AG08395 (cell line): ENCODE measurements at regions not wholly inside any gene's neighbourhood (a gene's known extent, or its start where the extent isn't known, plus 50 kb on each side); places are given as distances from the start of the nearest gene placed in this dataset.

Source experiments
- DNase-seq: peaks from one replicate; pipeline ENCODE4 v3.0.0; 2012; ENCODE audit warnings: mixed read lengths, low spot score

DNA sequence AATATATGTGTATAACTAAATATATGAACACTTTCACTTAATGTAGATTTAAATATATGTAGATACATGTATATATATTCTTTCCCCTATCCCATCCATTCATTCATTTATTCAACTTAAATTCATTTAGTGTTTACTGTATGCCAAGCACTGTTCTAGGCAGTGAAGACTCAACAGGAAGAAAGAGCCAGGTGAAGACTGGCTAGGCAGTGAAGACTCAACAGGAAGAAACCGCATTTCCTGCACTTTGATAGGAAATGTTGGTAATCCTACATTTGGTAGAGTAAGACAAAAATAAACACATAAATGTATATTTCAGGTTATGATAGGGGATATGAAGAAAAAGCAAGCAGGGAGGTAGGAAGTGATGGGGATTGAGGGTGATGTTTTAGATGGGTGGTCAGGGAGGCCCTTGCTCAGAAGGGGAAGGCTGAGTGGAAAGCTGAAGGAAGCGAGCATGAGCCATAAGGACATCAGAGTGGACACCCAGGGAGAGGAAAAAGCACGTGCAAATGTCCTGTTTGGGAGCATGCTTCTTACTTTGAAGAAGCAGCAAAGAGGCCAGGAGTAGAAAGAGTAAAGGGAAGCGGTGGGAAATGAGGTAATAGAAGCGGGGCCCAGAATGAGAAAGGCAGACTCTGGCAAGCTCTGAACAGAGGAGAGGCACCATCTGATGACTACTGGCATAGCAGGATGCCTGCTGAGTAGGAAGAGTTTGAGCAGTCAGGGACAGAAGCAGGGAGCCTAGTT is 227.8 kb upstream of the MAP3K1 start:
- DNase-seq: no peak

DNA sequence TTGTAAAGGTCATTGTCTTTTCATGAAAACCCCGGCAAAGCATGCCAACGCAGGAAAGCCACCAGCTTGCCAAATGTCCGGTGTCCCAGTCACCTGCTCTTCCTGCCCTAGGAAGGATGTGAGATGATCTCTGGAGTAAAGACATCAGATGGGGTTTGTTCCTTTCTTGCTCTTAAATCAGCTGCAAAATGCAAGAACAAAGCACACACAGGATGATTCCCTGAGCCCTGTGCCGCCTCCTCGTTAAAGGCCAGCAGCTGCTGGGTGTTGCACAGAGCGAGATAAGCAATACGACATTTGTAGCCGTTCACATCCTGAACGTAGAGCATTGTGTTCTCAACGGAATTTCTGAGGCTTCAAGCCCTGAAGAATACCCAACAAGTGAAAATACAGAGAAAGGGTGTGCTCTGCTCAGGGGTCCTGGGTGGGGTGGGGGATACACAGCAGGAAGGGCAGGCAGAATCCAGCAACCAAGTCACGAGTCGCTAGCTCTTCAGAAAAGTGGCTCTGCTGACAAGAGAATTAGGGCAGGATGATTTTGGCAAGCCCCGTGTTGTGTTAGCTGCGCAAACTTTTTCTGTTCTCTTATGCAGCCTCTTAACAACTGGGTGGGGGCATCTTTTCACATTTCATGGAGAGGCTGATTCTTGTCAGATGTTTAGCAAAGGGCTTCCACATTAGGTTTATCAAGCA is 229.2 kb upstream of the MAP3K1 start:
- DNase-seq: no peak

DNA sequence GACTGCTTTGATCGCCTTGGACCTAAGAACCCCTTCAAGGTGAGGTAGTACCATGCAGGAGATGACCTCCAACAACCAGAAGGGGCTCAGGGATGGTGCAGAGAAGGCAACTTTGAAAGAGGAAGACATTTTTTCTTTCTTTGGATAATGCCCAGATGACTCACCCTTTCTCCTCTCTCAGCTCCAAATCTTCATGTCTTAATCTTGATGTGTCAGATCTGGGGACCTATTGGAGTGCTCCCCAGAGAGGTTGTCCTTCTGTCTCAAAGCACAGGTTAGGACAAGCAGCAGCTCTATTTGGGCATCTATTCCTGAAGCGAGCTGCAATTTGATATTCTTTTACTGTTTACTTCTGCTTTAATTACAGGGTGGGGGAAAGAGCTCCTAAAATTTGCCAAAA is 229.9 kb upstream of the MAP3K1 start:
- peak; percentile 50 for DNase-seq

DNA sequence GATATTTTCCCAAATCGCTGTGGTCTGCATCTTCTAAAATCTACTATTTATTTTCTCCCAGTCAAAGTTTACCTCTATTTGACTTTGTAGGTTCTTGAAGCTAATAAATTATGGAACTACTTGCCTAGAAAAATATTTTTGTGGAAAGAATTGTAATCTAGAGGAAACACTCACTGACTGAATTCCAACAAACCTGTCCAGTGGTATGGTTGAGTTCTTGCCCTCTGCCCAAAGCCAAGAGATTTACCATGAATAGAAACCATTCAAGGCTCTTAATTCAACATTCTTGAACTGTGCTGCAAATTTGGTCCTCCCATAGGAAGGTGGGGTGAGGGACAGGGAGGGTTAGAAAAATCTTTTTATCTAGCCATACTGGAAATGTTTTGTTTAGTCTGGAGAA is 233.9 kb upstream of the MAP3K1 start:
- DNase-seq: no peak

DNA sequence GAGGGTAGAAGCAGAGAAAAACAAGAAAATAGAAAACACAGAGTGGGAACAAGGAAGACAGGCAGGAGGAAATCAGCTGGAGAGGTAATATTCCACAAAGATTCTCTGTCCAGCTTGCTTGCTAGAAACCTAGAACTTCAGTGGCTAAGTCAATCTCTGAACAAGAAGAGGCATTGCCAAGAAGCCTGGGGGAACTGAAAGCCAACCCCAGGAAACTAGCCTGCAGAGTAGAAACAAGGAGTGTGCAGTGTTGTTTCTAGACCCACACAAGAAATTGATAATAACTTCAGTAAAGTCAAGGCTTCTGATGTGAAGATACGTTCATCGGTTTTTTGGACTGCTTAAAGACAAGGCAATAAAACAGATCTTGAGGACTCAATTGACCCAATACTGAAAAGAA is 234.5 kb upstream of the MAP3K1 start:
- DNase-seq: no peak

DNA sequence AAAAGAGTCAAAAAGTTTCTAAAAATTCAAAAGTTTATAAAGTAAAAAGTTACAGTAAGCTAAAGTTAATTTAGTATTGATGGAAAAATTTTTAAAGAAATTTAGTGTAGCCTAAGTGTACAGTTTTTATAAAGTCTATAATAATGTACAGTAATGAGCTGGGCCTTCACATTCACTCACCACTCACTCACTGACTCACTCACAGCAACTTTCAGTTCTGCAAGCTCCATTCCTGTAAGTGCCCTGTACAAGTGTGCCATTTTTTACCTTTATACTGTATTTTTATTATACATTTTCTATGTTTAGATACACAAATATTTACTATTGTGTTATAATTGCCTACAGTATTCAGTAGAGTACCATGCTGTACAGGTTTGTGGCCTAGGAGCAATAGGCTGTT is 239.5 kb upstream of the MAP3K1 start:
- DNase-seq: no peak

DNA sequence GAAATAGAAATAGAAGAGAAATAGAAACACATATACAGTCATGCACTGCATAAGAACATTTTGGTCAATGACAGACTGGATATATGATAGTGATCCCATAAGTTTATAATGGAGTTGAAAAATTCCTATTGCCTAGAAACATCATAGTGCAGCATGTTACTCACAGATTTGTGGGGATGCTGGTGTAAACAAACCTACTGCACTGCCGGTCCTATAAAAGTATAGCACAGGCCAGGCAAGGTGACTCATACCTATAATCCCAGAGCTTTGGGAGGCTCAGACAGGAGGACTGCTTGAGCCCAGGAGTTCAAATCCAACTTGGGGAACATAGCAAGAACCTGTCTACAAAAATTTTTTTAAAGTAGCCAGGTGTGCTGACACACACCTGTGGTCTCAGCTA is 240.6 kb upstream of the MAP3K1 start:
- DNase-seq: no peak

DNA sequence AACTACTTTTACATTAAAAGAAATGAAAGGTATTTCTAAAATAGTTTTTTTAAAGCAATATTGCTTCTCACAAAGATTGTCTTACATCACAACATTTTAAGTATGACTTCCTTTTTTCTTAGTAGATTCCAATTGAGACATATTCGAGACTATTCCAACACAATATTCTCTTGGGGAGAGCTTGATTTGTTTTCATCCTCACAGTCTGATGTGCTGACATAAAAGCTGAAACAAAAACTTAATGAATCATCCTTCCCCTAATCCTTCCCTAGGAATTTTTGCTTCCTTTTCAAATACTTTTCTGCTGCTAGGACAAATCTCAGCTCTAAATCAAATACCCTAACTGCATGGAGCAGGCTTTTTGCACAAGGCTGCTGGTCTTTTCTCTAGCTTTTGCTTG is 245.8 kb upstream of the MAP3K1 start:
- DNase-seq: peak; percentile 46

DNA sequence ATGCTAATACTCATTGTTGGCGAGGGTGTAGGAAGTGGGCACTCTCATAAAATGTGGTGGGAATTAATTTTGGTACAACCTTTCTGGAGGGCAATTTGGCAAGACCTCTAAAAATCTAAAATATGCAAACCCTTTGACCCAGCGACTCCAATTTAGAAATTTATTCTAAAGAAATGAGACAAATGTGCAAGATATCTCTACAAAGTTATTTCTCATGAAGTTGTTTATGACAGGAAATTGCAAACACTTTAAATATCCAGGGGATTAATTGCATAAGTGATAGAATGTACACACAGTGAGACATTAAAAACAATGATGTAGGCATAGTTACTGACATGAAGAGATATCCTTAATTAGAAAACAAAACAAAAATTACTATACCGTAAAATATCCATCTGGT is 246.3 kb upstream of the MAP3K1 start:
- no peak for DNase-seq

DNA sequence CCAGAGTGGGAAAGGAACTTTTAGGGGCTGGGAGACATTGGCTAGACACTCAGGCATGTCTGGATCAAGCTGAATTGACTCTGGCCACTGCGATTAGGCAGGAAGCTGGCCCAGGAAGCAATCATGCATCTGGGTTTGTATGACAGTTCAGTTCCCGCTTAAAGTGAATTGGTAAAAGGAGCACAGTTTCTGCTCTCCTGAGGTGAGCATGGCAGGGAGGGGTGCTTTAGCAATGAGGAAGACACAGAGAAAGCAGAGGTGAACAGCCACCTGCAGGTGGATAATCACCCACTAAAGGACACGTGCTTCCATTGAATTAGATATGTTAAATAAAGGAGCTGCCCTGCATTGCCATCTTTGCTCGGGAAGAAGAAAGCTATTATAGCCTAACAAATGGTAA is 248.1 kb upstream of the MAP3K1 start:
- DNase-seq: no peak

DNA sequence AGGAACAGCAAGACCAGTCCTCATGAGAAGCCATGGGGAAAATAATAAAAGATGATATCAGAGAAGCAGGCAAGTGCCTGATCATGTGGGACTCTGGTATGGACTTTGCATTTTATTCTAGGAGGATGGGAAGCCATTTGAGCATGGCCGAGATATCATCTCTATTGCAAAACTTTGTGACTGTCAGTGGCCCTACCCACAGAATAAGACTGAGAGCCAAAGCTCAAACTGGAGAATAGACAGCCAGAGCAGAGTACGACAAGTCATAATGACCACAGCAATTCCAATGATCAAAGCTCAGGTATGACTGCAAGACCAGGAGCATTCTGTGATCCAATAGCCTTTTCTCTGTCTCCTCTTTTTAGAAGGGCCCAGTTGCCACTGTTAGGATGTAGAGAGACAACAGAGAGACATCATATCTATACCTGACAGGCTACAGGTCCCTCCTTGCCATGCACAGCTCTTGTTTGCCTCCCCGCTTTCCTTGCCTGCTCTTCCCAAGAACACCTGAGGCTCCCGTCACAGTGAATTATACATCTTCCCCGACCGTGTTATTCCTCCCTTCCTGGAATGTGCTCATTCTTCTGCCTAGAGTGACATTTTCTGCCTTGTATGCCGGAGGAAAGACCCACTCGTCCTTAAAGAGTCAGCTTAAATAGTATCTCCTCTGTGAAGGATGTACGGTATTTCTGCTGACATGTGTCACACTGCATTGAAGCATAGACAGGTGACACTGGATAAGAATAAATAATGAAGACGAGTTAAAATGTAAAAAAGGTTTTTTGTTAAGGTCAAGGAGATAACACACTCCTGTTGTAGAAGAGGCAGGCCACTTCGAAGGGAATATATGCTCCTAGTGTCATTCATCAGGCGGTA is 248.7 kb upstream of the MAP3K1 start:
- no peak for DNase-seq

DNA sequence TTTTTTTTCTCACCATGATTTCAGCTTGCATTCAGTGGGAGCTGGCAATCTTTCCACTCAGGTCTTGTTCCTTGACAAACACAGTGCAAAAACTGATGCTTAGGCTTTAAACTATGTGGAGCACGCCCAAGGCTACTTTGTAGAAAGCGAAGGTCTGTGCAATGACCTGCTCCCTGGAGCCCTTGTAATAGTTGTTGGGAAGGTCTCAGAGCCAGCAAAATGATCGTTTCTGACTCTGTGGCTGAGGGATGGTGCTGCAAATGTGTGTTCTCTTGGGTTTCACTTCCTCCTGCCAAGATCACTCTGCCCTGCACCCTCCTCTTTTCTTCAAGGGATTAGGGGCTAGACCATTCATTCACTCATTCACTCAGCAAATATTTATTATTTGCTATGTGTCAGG is 249.7 kb upstream of the MAP3K1 start:
- no peak for DNase-seq

DNA sequence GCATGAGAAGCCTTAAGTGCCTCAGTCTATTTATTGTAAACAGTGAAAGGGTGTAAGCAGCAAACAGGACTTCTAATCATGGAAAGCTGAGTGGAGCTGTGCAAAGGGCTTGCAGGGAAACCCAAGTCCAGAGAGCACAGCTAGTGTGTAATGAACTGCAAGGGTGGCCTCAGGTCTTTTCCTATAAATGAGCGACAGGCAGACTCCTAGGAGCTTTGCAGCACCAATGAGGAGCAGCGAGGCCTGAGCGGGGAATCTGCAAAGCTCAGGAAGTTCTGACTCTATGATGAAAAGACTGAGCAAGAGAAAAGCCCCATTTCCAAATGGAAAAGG is 250.1 kb upstream of the MAP3K1 start:
- DNase-seq: no peak

DNA sequence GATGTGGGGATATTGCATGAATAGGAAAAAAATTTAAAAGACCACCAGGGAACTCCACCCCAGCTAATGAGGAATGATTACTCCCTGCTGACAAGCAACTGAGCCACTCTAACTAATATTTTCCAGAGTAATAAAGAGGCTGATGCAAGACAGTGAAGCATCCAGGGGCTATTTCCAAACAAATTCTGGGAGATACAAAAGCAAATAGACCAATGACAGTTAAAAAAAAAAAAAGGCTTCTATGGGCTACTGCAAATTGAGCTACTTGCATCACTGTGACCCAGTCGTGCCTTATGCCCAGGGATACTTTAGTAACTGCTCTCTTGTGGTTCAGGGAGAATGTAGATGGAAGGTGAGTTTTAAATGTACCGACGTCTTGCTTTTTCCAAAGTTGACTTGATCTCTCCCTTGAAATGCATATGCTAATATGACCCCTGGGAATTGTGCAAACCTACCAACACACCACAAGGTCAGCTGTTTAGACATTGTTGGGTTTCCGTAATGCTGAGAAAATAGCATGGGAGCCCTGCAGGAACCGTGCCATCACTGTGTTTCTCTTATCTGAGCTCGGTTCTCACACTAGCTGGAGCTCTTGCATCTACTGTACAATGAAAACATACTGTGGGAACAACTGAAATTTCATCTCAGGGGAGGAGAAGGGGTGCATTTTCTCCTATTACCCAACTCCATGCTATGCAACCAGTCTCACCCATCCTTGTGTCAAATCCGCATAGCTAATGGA is 250.6 kb upstream of the MAP3K1 start:
- DNase-seq: peak; percentile 10

DNA sequence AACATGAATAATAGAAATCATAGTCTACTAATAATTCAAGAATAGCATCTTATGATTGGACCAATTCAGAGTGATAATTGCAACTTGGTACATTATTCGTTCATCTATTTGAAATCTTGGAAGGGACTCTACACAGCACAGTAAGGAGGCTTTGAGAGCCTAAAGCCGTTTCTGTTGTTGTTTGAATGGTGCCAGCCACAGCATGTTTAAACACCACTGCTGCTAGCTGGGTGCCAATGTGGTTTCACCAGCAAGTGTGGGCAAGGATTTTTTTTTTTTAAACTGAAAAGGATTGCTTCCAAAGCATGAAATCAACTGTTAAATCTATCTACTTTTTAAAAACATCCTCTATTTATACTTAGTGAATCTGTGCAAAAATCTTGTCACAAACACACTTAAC is 253.9 kb upstream of the MAP3K1 start:
- DNase-seq: no peak

DNA sequence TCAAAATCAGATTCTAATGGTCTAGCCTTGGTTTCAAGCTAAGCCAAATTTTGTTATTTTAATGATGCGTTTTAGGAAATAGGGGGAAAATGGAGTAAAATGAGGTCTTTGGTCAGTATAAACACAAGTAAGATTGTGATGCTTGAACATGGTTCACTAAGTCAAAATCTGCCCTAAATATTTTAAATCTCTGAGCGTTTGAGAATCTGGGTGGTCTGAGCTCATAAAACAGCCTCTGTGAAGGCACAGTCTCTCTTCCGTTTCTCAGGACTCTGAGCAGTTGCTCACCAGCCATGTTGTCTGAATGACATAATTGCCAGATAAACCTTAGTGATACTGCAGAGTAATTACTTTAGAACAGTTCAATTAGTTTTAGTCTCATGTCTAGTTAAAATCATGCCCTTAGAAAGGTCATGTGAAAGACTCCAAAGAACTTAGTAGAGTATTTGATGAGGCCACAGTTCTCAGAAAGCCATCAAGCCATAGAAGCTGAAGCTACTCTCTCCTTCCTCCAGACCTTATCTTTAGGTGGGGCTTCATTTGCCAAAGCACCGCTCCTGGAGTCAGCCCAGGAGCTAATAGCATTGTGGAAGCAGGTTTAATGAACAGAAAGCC is 257.1 kb upstream of the MAP3K1 start:
- no peak for DNase-seq

DNA sequence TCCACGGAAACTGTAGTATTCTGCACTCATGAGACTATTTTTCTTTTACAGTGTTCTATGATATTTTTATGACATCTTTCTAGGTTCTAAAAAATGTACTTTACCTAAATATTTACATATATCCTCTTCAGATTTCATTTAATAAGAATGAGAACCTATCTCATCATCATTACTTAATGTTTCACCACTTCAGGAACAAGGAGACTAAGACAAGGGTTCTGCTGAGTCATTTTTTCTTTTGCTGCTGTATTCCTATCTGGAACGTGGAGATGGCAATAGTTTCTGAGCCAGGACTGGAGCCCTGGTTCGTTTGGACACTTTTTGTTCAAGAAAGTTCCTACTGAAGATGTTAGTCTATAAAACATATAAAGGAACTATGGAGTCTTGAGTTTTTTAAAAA is 258.2 kb upstream of the MAP3K1 start:
- peak; percentile 21 for DNase-seq

DNA sequence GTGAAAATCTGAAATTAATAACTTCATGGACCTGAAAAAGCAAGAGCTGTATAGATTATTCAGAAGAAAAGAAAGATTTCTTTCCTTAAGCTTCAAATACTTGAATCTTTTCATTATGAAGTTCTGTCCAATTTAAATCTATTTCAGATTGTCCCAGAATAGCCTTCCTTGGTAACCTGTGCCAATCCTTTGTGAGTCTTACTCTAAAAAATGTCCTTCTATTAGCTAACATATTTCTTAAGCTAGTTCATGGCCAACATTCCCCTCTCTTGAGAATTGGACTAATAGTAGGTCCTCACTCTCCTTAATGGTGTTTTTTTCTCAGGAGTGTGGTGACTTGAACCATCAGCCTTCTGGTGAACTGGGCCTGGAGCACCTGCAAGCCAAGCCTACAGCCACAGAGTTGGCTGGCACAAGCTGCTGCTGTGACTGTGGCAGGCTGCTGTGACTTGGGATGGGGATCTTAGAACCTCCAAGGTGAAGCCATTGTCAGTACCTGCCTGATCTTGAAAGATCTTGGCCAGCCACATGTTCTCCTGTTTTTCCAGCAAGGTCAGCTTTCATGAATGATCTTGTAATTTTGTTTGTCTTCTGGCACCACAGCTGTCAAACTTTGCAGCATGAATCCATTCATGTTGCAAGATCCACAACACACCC is 262.6 kb upstream of the MAP3K1 start:
- DNase-seq: peak; percentile 41

DNA sequence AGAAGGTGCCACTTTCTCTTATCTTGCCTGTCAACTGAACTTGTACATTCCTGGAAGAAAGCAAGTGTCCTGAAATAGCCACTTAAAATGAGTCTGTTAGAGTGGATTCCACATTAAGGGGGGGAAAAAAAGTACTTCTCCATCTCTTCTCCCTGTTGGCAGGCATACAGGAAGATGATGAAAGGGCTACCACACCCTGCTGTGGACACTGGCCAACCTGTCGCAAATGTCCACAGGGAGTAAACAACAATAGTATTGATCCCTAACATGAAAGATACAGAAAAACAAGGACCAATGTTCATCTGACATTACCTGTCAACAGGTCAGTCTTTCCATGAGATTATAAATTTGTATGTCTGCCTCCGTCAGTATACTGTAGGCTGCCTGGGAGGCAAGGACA is 265.1 kb upstream of the MAP3K1 start:
- no peak for DNase-seq

DNA sequence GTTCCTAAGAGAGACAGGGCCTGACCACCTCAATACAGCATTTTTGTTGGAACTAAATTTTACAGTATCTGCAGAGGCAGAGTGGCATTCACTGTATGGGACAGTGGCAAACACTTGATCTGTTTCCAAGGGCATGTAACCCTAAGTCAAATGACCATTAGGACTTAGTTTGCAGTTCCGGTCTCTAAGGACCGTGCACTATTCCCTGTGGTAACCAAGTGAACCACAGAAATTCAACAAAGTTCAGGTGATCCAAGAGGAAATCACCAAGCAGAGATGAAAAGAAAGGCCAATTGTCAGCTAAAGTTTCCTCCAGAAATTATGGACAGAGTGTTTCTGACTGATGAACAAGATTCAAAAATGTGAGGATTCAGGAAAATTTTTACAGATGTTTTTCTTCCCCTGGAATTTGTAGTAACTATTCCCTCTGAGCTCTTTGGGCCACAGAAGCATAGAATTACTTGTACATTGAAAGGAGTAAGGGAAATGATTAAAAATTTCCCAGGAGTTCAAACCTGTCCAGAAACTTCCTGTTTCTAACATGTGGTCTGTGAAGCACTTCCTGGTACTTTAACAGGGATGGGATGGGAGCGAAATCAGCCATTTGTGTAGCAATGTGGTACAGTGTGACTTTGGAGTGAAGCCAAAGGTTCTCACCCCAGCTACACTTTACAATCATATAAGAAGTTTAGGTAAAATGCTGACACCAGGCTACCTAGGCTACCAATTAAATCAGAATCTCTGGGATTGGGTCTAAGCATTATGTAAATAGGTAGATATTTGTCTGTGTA is 266.1 kb upstream of the MAP3K1 start:
- DNase-seq: no peak

DNA sequence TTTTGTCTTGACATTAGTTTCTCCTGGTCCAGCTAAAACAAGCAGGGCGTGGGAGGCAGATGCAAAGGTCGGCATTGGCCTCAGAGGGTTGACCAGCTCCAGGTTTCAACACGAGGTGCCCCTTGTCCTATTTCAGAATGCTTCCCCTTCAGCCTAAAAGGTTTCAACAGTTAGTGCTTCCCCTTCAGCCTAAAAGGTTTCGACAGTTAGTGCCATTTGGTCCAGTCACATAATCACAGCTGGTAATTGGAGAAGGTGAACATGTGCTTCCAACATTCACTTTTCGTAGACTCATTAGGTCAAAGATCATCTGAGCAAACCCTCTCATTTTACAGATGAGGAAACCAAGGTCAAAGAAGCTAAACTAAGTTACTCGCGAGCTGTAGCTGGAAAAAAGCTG is 270.3 kb upstream of the MAP3K1 start:
- no peak for DNase-seq
